KMS-11 (cell line): ENCODE measurements at regions not wholly inside any gene's neighbourhood (a gene's known extent, or its start where the extent isn't known, plus 50 kb on each side); places are given as distances from the start of the nearest gene placed in this dataset.

Experiments
- H2AFZ ChIP-seq: fragments of 200-600 bp; sonication (generic); 2 replicates; pipeline ENCODE4 v1.6.1; 2016; ENCODE audit warnings: antibody characterized with exemption, mixed run types, low read depth
- H3K27ac ChIP-seq: fragments of 200-600 bp; sonication (generic); 2 replicates; pipeline ENCODE4 v1.6.1; 2016; ENCODE audit warnings: mild to moderate bottlenecking, mixed run types
- H3K27me3 ChIP-seq: fragments of 200-600 bp; sonication (generic); 2 replicates; pipeline ENCODE4 v1.6.1; 2017; ENCODE audit warnings: mild to moderate bottlenecking, low read depth, mixed run types, moderate library complexity; ENCODE audit not compliant: insufficient read depth
- H3K36me3 ChIP-seq: fragments of 200-600 bp; sonication (generic); 2 replicates; pipeline ENCODE4 v1.6.1; 2017; ENCODE audit warnings: mild to moderate bottlenecking, mixed run types; ENCODE audit not compliant: insufficient read depth
- H3K4me1 ChIP-seq: fragments of 200-600 bp; sonication (generic); 2 replicates; pipeline ENCODE4 v1.6.1; 2016; ENCODE audit warnings: mild to moderate bottlenecking, low read depth, mixed run types; ENCODE audit not compliant: poor library complexity, severe bottlenecking
- H3K4me2 ChIP-seq: fragments of 200-600 bp; sonication (generic); 2 replicates; pipeline ENCODE4 v1.7.0; 2016; ENCODE audit warnings: mild to moderate bottlenecking, mixed run types
- H3K4me3 ChIP-seq: fragments of 200-600 bp; sonication (generic); IDR thresholded peaks from 2 replicates; pipeline ENCODE4 v1.6.1; 2017; ENCODE audit warnings: low read depth, low read length, mixed read lengths; ENCODE audit not compliant: insufficient read depth
- H3K79me2 ChIP-seq: fragments of 200-600 bp; sonication (generic); 2 replicates; pipeline ENCODE4 v1.6.1; 2016; ENCODE audit warnings: low read depth, mixed run types; ENCODE audit not compliant: insufficient read depth
- H3K9ac ChIP-seq: fragments of 200-600 bp; sonication (generic); 2 replicates; pipeline ENCODE4 v1.6.1; 2016; ENCODE audit warnings: mild to moderate bottlenecking, mixed run types
- H4K20me1 ChIP-seq: fragments of 200-600 bp; sonication (generic); 2 replicates; pipeline ENCODE4 v1.6.1; 2016; ENCODE audit warnings: mild to moderate bottlenecking, mixed run types; ENCODE audit not compliant: insufficient read depth
- TF ChIP-seq, protein P1 (sequence below): fragments of 200-600 bp; sonication (generic); conservative IDR thresholded peaks from 2 replicates; pipeline ENCODE4 v1.6.1; 2017; ENCODE audit warnings: low read depth, mild to moderate bottlenecking, antibody characterized with exemption, low read length, moderate library complexity, mixed read lengths

DNA sequence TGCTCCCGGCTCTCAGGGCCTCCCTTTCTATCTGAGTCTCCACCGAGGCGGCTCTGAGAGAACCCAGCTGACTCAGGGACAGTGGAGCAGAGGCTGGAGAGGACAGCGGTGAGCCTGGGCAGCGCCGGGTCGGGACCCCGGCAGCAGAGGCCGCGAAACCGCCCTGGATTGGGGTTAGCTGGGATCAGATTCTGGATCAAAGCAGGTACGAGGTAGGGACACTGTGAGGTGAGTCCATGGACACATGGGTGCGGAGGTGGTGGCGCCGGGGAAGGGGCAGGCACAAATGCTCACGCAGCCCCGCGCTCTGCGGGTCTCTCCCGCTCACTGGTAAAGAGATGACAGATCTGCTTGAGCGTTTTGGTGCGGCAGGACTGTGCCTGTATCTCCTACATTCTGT lies 146.4 kb upstream of the GGTLC1 start:
- Histone ChIP-seq H4K20me1 (no peaks in the 10 kb centered on the region), H2AFZ (no peak overlapping the region), H3K36me3 (no peaks in the 10 kb centered on the region), H3K4me1 (no peaks in the 10 kb centered on the region), H3K27ac (no peak overlapping the region), H3K27me3 (no peaks in the 10 kb centered on the region), H3K79me2 (no peaks in the 10 kb centered on the region), H3K9ac (no peak overlapping the region), H3K4me2 (no peak overlapping the region), H3K4me3 (no peak overlapping the region)
- TF ChIP-seq, protein P1, sequence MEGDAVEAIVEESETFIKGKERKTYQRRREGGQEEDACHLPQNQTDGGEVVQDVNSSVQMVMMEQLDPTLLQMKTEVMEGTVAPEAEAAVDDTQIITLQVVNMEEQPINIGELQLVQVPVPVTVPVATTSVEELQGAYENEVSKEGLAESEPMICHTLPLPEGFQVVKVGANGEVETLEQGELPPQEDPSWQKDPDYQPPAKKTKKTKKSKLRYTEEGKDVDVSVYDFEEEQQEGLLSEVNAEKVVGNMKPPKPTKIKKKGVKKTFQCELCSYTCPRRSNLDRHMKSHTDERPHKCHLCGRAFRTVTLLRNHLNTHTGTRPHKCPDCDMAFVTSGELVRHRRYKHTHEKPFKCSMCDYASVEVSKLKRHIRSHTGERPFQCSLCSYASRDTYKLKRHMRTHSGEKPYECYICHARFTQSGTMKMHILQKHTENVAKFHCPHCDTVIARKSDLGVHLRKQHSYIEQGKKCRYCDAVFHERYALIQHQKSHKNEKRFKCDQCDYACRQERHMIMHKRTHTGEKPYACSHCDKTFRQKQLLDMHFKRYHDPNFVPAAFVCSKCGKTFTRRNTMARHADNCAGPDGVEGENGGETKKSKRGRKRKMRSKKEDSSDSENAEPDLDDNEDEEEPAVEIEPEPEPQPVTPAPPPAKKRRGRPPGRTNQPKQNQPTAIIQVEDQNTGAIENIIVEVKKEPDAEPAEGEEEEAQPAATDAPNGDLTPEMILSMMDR = no peak

DNA sequence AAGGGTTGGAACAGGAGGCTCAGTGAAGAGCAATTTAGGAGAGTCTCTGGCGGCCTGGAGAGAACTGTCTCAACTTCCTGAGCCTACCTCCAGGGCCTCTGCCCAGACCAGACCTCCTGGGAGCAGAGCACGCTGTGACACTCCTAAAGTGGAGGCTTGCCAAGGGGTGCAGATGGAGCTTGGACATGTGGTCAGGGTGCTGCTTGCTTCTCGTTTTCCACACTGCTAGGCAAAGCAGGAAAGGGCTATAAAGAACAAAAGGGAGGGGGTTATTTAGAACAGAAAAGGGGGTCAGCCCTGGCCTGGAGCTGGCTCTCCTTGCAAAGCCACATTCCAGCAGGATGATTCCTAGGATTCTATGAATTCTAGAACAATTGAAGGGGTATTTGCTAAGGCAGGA lies 145.7 kb upstream of the GGTLC1 start:
- H2AFZ ChIP-seq = no peak overlapping the region

DNA sequence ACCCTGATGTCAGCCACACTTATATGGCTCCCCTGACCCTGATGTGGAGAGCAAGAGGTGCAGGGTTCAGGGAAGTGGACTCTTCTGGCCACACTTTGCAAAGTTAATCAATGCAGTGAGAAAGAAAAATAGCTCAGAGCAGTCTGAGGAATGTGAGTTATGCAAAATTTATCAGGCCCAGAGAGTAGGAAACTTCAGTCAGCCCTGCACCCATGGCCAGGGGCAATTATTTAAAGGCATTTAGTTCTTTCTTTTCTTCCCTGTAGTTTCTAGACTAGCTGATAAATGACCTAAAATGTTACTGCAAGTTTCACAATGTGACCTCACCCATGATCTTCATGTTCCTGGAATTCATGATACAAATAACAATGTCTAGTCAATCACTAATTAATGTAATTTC lies 143.7 kb upstream of the GGTLC1 start:
- Histone ChIP-seq H3K4me1 (no peaks in the 10 kb centered on the region), H3K79me2 (no peaks in the 10 kb centered on the region), H3K27me3 (no peaks in the 10 kb centered on the region), H2AFZ (no peak overlapping the region), H3K4me3 (no peak overlapping the region), H3K9ac (no peak overlapping the region), H3K27ac (no peak overlapping the region), H3K4me2 (no peak overlapping the region), H3K36me3 (no peaks in the 10 kb centered on the region), H4K20me1 (no peaks in the 10 kb centered on the region)
- TF ChIP-seq, protein P1 = no peak

More for the DNA sequence above, 145.7 kb upstream of the GGTLC1 start:
- H3K4me3 ChIP-seq = no peak overlapping the region
- H4K20me1 ChIP-seq = no peaks in the 10 kb centered on the region
- TF ChIP-seq, protein P1 = no peak
- no peaks in the 10 kb centered on the region for H3K27me3 ChIP-seq
- no peak overlapping the region for H3K27ac ChIP-seq
- no peaks in the 10 kb centered on the region for H3K4me1 ChIP-seq
- no peaks in the 10 kb centered on the region for H3K36me3 ChIP-seq
- H3K9ac ChIP-seq = no peak overlapping the region
- no peak overlapping the region for H3K4me2 ChIP-seq
- H3K79me2 ChIP-seq = no peaks in the 10 kb centered on the region

DNA sequence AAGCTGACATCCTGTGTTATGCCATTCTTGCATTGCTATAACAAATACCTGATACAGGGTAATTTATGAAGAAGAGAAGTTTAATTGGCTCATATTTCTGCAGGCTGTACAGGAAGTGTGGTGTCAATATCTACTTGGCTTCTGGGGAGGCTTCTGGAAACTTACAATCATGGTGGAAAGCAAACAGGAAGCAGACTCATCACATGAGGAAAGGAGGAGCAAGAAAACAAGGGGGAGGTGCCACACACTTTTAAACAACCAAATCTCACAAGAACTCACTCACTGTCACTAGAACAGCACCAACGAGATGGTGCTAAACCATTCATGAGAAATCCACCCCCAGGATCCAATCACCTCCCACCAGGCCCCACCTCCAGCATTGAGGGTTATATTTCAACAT lies 143.1 kb upstream of the GGTLC1 start:
- H3K4me2 ChIP-seq = no peak overlapping the region
- no peak overlapping the region for H3K4me3 ChIP-seq
- H3K27me3 ChIP-seq = no peaks in the 10 kb centered on the region
- TF ChIP-seq, protein P1 = no peak
- H4K20me1 ChIP-seq = no peaks in the 10 kb centered on the region
- H2AFZ ChIP-seq = no peak overlapping the region
- H3K79me2 ChIP-seq = no peaks in the 10 kb centered on the region
- no peak overlapping the region for H3K27ac ChIP-seq
- no peak overlapping the region for H3K9ac ChIP-seq
- no peaks in the 10 kb centered on the region for H3K4me1 ChIP-seq
- H3K36me3 ChIP-seq = no peaks in the 10 kb centered on the region

DNA sequence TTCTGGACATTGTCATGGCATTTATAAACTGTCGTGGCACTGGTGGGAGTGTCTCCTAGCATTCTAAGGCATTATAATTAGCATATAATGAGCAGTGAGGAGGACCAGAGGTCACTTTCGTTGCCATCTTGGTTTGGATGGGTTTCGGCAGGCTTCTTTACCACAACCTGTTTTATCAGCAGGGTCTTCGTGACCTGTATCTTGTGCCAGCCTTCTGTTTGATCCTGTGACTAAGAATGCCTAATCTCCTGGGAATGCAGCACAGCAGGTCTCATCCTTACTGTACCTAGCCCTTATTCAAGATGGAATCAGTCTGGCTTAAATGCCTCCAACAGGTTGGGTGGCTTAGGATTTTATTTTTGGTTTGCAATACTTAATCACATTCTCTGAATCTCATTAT lies 142.7 kb upstream of the GGTLC1 start:
- H3K9ac ChIP-seq = no peak overlapping the region
- no peaks in the 10 kb centered on the region for H3K79me2 ChIP-seq
- H3K27me3 ChIP-seq = no peaks in the 10 kb centered on the region
- H3K4me2 ChIP-seq = no peak overlapping the region
- TF ChIP-seq, protein P1 = no peak
- H3K27ac ChIP-seq = no peak overlapping the region
- H3K36me3 ChIP-seq = no peaks in the 10 kb centered on the region
- no peak overlapping the region for H2AFZ ChIP-seq
- H3K4me1 ChIP-seq = no peaks in the 10 kb centered on the region
- no peaks in the 10 kb centered on the region for H4K20me1 ChIP-seq
- H3K4me3 ChIP-seq = no peak overlapping the region
